ENCODE measurements at regions not wholly inside any gene's neighbourhood (a gene's known extent, or its start where the extent isn't known, plus 50 kb on each side); places are given as distances from the start of the nearest gene placed in this dataset.

DNA sequence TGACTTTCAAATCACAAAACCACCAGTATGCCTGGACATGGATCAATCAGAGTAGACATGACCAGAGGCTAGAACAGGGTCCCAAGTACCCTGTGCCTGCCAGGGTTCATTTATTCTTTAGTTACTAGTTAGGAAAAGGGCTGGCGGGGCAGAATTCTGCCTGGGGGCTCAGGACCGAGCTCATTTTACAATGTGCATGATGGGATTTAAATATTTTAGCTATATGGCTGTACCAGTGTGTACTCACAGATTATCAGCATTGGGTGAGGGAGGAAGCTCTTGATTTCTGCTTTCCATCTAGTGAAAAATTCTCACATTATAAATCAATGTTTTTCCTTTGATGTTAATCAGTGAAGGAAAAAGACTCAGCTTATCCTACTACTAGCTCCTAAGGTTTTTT is 1511.1 kb downstream of the EFNA5 start:
- TF ChIP-seq GABPA (IDR thresholded peaks at IDR 0.05 in 1 of 2, conservative IDR thresholded peaks at IDR 0.05 in 1 of 2) (no peak), CTCF (IDR thresholded peaks at IDR 0.05; ENCODE audit: low read depth, low read length, missing input control) (no peak)

All from liver (tissue), 3 donors.